Duodenal mucosa (tissue), 2 donors: ENCODE measurements at regions not wholly inside any gene's neighbourhood (a gene's known extent, or its start where the extent isn't known, plus 50 kb on each side); places are given as distances from the start of the nearest gene placed in this dataset.

Experiments
- H3K27ac ChIP-seq: one replicate; pipeline ENCODE4 v1.7.0; 2013; ENCODE audit warnings: low read depth, low read length
- H3K27me3 ChIP-seq, 2 donors: one replicate each; pipeline ENCODE4 v1.7.0; 2013; ENCODE audit warnings: low read length in 2 of 2, control low read depth in 1 of 2; ENCODE audit not compliant: insufficient read depth in 2 of 2, control insufficient read depth in 1 of 2
- H3K36me3 ChIP-seq, 2 donors: one replicate each; pipeline ENCODE4 v1.7.0; 2013; ENCODE audit warnings: low read length in 2 of 2, control low read depth in 1 of 2; ENCODE audit not compliant: insufficient read depth in 2 of 2, control insufficient read depth in 1 of 2
- H3K4me1 ChIP-seq, 2 donors: one replicate each; pipeline ENCODE4 v1.7.0; 2013; ENCODE audit warnings: low read length in 2 of 2, control low read depth in 1 of 2; ENCODE audit not compliant: insufficient read depth in 2 of 2, control insufficient read depth in 1 of 2
- H3K4me3 ChIP-seq, 2 donors: one replicate each; pipeline ENCODE4 v1.7.0; 2013; ENCODE audit warnings: low read length in 2 of 2, low read depth in 1 of 2
- H3K9ac ChIP-seq, 2 donors: one replicate each; pipeline ENCODE4 v1.7.0; 2013; ENCODE audit warnings: low read length in 2 of 2, low read depth in 1 of 2
- H3K9me3 ChIP-seq, 2 donors: one replicate each; pipeline ENCODE4 v1.7.0; 2013; ENCODE audit warnings: low read length in 2 of 2, control low read depth in 1 of 2; ENCODE audit not compliant: control insufficient read depth in 1 of 2

DNA sequence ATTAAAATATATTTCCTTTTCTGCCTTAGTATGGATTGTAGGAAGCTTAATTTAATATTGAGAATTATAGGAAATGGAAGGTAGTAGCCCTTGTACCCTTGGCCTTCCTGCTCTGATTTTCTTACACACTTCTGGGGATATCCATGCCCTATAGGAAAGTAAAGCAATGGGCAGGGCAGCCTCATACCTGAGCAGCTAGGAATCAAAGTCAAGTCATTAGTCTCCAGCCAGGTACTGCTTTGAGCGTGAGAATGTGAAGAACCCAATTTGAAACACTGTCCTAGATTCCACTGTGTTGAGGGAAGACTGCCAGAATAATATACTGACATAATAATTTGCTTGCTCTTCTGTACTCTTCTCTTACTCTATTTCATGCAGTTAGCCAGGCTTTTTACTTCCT is 51.0 kb upstream of the L3MBTL3 start:
- no peaks in the 10 kb centered on the region for H3K36me3 ChIP-seq
- no peaks in the 10 kb centered on the region for H3K27me3 ChIP-seq
- H3K4me1 ChIP-seq = no peaks in the 10 kb centered on the region
- H3K4me3 ChIP-seq = no peak overlapping the region
- H3K27ac ChIP-seq = no peak overlapping the region
- H3K9ac ChIP-seq = no peak overlapping the region
- no peaks in the 10 kb centered on the region for H3K9me3 ChIP-seq

DNA sequence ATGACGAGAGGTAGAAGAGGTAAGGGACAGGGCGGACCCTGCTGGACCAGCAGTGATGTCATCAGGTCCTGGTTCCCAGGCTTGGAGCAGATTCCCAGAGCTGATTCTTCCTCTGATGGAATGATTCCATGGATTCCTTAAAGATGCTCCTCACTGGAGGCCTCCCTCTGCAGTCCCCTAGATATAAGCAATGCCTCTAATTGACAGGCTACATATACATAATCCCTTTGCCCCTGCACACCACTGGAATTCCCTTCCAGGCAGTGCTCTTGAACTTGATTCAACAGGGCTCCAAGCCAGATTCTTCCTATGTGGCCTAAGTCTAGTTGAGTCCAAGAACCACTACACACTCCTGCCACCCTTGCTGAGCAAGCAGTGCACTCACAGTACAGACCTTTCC is 52.3 kb upstream of the L3MBTL3 start:
- H3K4me3 ChIP-seq = no peak overlapping the region
- no peaks in the 10 kb centered on the region for H3K9me3 ChIP-seq
- no peaks in the 10 kb centered on the region for H3K4me1 ChIP-seq
- H3K9ac ChIP-seq = no peak overlapping the region
- H3K27ac ChIP-seq = no peak overlapping the region
- H3K36me3 ChIP-seq = no peaks in the 10 kb centered on the region
- H3K27me3 ChIP-seq = no peaks in the 10 kb centered on the region

DNA sequence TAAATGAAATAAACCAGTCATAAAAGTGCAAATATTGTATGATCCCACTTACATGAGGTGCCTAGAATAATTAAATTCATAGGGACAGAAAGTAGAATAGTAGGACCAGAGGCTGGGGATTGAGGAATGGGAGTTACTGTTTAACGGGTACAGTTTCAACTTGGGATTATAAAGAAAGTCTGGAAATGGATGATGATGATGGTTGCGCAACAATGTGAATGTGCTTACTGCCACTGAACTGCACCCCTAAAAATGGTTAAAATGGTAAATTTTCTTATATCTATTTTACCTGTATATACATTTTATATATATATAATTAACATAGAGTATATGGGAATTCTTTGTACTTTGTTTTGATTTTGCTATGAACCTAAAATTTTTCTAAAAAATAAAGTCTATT is 53.3 kb upstream of the L3MBTL3 start:
- Histone ChIP-seq H3K27me3 (no peaks in the 10 kb centered on the region), H3K4me1 (no peaks in the 10 kb centered on the region), H3K9me3 (no peaks in the 10 kb centered on the region), H3K9ac (no peak overlapping the region), H3K36me3 (no peaks in the 10 kb centered on the region), H3K4me3 (no peak overlapping the region), H3K27ac (no peak overlapping the region)

DNA sequence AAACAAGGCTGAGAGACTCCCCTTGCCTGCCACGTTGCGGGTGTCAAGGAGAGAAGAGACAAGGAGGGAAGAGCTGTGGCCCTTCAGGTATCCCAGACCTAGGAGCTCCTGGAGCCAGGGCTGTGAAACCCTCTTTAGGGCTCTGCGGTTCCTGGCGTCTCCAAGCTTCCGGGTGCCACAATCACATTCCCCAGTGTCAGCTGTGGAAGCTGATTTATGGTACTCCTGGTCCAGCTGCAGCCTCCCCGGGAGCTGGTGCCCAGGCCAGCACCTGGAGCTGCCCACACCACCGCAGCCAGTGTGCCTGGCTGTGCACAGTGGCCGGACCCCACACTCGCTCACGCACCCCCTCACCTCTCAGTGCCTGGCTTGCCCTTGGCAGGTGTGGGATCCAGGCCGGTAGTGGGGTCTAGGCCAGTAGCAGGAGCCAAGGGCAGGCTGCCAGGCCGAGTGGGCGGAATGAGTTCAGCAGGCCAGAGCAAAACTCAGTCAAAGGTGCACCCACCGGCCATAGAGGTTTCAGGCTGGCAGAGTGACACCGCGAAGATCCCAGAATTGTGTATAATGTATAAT is 58.9 kb upstream of the L3MBTL3 start:
- H3K36me3 ChIP-seq = no peaks in the 10 kb centered on the region
- no peak overlapping the region for H3K27ac ChIP-seq
- H3K9me3 ChIP-seq = no peaks in the 10 kb centered on the region
- no peak overlapping the region for H3K4me3 ChIP-seq
- no peaks in the 10 kb centered on the region for H3K27me3 ChIP-seq
- H3K9ac ChIP-seq = no peak overlapping the region
- H3K4me1 ChIP-seq = no peaks in the 10 kb centered on the region

DNA sequence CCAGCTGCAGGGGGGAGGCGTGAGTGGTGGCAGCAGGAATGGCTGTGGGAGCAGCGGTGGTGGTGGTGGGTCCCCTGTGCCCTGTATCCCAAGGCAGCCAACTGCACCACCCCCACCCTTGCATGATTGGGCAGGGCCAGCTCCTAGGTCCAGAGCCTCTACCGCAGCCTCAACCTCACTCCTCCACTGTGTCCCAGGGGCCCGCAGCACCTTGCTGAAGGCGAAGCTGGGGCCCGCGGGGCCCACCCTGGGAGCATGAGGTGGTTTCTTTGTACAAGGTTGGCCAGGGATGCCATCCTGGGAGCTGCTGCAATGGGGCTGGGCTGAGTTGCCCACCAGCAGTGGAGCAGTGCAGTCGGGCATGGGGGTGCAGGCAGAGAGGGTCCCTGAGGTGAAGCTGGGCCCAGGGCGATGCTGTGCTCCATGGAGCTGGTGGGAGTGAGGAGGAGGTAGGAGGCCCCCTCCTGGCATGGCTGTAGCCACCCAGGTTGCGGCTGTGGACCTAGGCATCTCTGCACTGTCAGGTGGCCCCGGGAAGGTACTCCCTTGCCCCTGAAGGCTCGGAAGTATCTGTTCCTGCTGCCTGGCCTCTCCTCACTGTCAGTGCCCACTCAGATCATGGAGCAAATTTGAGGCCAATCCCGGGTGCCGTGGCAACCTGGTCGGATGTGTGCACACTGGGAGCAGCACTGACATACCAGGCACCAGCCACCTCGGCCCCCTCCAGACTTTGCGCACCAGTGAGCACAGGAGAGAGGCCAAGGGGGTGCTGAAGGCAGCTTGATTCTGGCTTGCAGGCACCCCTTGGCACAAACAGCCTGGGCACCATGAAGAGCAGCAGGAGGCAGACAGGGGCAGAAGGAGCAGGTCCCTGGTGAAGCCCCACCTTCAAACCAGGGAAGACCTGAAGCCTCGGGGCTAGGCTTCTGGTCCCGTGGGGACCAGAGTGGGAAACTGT is 60.2 kb upstream of the L3MBTL3 start:
- Histone ChIP-seq H3K9ac (no peak overlapping the region), H3K27ac (no peak overlapping the region), H3K9me3 (no peaks in the 10 kb centered on the region), H3K27me3 (no peaks in the 10 kb centered on the region), H3K36me3 (no peaks in the 10 kb centered on the region), H3K4me1 (no peaks in the 10 kb centered on the region), H3K4me3 (no peak overlapping the region)

- Histone ChIP-seq H3K27ac (no peak overlapping the region), H3K9ac (no peak overlapping the region), H3K4me1 (no peaks in the 10 kb centered on the region), H3K27me3 (no peaks in the 10 kb centered on the region), H3K36me3 (no peaks in the 10 kb centered on the region), H3K4me3 (no peak overlapping the region), H3K9me3 (no peaks in the 10 kb centered on the region)
These were observed 62.8 kb upstream of the L3MBTL3 start for GRCh38 chr6:129955584-129955983.

DNA sequence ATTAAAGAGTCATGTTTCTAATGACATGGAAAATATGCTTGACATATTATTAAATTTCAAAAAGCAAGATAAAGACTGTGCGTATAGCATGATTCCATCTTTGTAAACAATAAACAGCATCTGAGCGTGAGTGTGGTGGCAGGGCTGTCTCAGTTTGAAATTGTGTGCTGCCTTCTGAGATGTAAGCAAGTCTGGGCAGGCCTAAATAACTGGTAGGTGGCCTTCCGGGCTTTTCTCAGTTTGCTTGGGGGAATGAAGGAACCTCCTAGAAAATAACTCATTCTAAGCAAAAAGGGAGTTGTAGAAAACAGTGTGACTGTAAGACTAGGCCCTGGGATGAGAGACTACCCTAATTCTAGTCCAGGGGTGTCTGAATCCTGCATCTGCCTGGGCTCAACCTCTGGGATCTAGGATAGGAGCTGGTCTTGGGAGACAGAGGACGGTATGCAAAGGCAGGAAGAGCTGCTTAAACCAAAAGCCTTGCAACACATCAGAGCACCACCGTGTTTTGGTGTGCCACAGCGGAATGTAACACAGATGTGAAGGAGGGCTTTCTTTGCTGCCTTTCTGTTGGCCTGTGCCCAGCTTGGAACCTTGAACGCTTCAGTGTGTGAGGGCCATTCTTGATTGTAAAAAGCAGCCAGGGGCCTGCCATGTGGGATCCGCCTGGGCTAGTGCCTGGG is 63.5 kb upstream of the L3MBTL3 start:
- no peak overlapping the region for H3K9ac ChIP-seq
- no peak overlapping the region for H3K27ac ChIP-seq
- no peaks in the 10 kb centered on the region for H3K9me3 ChIP-seq
- H3K4me1 ChIP-seq = no peaks in the 10 kb centered on the region
- H3K4me3 ChIP-seq = no peak overlapping the region
- no peaks in the 10 kb centered on the region for H3K27me3 ChIP-seq
- H3K36me3 ChIP-seq = no peaks in the 10 kb centered on the region

GRCh38 chr6:129947797-129948196 is 70.6 kb upstream of the L3MBTL3 start:
- Histone ChIP-seq H3K27ac (no peak overlapping the region), H3K9me3 (no peaks in the 10 kb centered on the region), H3K9ac (no peak overlapping the region)

GRCh38 chr6:129946439-129947140 is 71.8 kb upstream of the L3MBTL3 start:
- Histone ChIP-seq H3K4me3 (no peak overlapping the region), H3K36me3 (no peaks in the 10 kb centered on the region), H3K4me1 (no peaks in the 10 kb centered on the region), H3K27me3 (no peaks in the 10 kb centered on the region), H3K9ac (no peak overlapping the region), H3K9me3 (no peaks in the 10 kb centered on the region), H3K27ac (no peak overlapping the region)

More at GRCh38 chr6:129947797-129948196, 70.6 kb upstream of the L3MBTL3 start:
- no peaks in the 10 kb centered on the region for H3K36me3 ChIP-seq
- no peaks in the 10 kb centered on the region for H3K27me3 ChIP-seq
- H3K4me3 ChIP-seq = no peak overlapping the region
- no peaks in the 10 kb centered on the region for H3K4me1 ChIP-seq
